ENCODE measurements at regions not wholly inside any gene's neighbourhood (a gene's known extent, or its start where the extent isn't known, plus 50 kb on each side); places are given as distances from the start of the nearest gene placed in this dataset.

DNA sequence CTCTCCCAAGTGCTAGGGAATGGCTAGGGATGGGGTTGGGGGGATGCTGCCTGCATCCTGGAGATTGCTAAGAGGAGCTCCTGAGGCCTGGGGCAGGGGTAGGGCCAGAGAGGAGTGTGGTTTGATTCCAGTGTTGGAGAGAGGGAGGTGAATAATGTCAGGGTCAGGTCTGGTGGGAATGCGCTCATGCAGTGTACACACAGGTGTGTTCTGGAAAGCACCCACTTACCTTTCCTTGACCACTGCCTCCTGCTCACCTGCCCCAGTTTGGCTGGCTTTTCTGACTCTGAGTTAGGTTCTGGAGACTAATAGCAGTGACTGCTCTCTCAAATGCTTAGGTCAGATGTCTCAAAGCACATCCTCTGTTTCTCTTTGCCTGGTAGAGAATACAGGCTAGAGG, 135.4 kb upstream of the BMPER start:
- TF ChIP-seq CTCF (IDR thresholded peaks at IDR 0.05; ENCODE audit: low read length) = no peak
- no peak for TF ChIP-seq EZH2 (optimal IDR thresholded peaks at IDR 0.05; ENCODE audit: low read depth, low read length)

Data from MM.1S (cell line).